ENCODE measurements at regions not wholly inside any gene's neighbourhood (a gene's known extent, or its start where the extent isn't known, plus 50 kb on each side); places are given as distances from the start of the nearest gene placed in this dataset.

DNA sequence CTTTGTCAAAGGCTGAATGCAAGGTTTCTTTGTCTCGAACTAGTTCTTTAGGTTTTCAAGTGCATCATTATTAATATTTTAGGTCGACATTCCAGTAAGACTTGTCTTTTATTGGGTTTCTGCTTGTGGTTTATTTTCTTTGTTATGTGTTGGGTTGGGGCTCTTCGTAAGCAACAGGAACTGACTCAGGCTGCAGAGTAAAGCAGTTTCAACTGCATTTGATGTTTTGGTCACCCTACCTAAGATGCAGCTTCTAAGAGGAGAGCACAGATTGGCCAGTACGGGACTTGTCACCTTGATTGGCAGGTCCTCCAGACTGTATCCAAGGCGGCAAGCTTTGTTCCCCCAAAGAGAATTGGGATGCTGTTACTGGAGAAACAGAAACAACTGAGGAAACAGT lies 149.5 kb upstream of the SULF2 start:
- H3K4me3 ChIP-seq (ENCODE audit: low read depth, low read length), result no peak overlapping the region
- TF ChIP-seq, protein P1, sequence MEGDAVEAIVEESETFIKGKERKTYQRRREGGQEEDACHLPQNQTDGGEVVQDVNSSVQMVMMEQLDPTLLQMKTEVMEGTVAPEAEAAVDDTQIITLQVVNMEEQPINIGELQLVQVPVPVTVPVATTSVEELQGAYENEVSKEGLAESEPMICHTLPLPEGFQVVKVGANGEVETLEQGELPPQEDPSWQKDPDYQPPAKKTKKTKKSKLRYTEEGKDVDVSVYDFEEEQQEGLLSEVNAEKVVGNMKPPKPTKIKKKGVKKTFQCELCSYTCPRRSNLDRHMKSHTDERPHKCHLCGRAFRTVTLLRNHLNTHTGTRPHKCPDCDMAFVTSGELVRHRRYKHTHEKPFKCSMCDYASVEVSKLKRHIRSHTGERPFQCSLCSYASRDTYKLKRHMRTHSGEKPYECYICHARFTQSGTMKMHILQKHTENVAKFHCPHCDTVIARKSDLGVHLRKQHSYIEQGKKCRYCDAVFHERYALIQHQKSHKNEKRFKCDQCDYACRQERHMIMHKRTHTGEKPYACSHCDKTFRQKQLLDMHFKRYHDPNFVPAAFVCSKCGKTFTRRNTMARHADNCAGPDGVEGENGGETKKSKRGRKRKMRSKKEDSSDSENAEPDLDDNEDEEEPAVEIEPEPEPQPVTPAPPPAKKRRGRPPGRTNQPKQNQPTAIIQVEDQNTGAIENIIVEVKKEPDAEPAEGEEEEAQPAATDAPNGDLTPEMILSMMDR (IDR thresholded peaks at IDR 0.05; ENCODE audit: insufficient read depth, low read length), result no peak
- no peak for DNase-seq (ENCODE audit: low read depth)

DNA sequence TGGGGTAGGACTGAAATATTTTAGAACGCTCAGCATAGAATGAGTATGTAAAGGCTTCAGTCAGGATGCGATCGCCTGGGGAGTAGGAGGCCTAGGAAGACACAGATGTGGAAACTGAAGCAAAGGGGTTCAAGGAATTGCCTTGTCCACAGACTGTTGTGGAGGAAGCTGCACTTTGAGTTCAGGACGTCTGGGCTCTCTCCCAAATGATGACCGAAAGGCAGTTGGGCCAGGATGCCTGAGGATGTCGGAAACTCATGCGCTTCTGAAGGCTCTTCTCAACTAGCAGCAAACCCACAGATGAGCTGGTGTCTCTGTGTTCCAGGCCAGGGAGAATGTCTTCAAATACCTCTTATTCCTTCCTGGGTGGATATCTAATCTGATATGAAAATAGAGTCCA lies 146.2 kb upstream of the SULF2 start:
- no peak overlapping the region for H3K4me3 ChIP-seq (ENCODE audit: low read depth, low read length)
- DNase-seq (ENCODE audit: low read depth), result no peak
- TF ChIP-seq, protein P1 (IDR thresholded peaks at IDR 0.05; ENCODE audit: insufficient read depth, low read length), result no peak

DNA sequence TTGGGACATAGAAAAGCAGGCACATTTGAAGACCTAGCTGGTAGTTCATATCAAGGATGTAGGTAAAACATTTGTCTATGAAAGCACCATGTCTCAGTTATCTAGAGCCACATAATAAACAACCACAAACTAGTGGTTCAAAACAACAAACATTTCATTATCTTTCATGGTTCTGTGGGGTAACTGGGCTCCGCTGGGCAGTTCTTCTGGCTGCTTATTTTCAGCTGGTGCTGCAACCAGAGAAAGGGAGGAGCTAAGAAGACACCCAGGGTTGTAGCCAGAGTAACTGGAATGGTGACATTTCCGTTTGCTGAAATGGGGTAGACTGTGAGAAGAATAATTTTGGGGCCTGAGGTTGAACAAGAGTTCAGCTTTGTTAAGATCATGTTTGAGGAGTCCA lies 145.7 kb upstream of the SULF2 start:
- DNase-seq (ENCODE audit: low read depth), result no peak
- H3K4me3 ChIP-seq (ENCODE audit: low read depth, low read length), result no peak overlapping the region
- TF ChIP-seq, protein P1 (IDR thresholded peaks at IDR 0.05; ENCODE audit: insufficient read depth, low read length), result no peak

DNA sequence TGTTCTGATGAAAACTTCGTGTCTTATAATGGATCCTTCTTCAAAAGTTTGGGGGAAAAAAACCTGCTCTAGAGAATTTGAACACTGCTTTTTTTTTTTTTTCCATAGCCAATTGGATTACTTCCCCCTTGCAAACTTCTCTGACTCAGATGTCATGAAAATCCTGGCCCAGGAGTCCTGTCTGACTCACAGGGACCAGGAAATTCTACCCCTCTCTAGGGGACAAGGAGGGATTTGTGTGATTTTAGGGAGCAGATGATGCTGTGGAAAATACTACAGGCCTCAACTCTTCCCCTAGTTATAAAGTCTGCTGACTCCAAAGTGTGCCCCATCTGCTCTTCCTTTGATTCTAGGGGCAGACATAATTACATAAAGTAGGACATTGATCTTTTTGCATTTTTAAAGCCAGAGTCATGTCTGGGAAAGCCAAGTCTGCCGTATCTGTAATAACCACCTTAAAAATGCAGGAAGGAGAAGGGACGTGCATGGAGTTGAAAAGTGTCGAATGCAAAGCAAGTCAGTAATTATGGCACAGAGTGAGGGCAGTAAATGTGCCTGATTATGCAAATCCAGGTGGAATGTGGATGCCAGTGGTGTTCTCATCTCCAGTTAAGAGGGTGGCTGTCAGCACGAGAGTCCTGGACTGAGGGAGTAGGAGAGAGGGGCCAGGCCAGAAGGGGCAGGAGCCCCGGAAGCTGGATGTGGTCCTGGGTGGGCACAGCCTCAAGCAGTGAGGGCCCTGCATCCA lies 144.3 kb upstream of the SULF2 start:
- H3K4me3 ChIP-seq (ENCODE audit: low read depth, low read length), result no peak overlapping the region
- TF ChIP-seq, protein P1 (IDR thresholded peaks at IDR 0.05; ENCODE audit: insufficient read depth, low read length), result no peak
- DNase-seq (ENCODE audit: low read depth), result peak; percentile 75

DNA sequence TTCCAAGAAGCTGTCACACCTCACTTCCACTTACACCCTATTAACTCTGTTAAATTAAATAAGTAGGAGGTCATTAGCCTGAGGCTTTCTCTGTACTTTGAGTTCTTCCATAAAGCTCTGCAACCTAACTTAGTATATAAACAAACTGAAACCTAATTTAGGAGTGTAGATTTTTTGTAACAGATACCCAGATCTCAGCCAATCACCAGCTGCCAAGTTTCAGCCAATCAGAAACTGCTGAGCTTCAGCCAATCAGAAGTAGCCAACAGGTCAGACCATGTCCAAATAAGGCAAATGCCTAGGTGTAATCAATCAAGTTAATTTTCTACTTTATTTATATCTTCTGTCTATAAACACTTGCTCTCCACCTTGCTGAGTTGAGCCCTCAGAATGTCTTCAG lies 142.7 kb upstream of the SULF2 start:
- TF ChIP-seq, protein P1 (IDR thresholded peaks at IDR 0.05; ENCODE audit: insufficient read depth, low read length), result no peak
- H3K4me3 ChIP-seq (ENCODE audit: low read depth, low read length), result no peak overlapping the region
- no peak for DNase-seq (ENCODE audit: low read depth)

DNA sequence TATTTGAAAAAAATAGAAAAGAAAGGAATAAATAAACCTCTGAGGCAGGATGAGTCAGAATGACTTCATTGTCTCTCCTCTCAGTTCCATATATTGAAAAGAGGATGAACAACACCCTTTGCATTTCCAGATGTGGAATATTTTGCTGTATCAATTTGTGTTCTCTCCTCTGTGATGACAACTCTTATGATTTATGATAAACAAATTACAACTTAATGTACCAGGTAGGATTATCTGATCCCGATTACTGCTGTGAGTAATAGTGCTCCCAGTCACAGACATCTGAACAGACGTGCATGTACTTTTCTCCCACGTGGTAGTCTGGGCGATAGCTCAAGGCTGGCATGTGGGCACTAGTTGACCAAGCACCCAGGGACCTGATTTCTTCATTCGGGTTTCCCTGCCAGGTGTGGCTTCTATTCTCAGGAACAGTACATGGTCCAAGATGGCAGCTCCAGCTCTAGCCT lies 142.1 kb upstream of the SULF2 start:
- TF ChIP-seq, protein P1 (IDR thresholded peaks at IDR 0.05; ENCODE audit: insufficient read depth, low read length), result no peak
- DNase-seq (ENCODE audit: low read depth), result peak; percentile 4

DNA sequence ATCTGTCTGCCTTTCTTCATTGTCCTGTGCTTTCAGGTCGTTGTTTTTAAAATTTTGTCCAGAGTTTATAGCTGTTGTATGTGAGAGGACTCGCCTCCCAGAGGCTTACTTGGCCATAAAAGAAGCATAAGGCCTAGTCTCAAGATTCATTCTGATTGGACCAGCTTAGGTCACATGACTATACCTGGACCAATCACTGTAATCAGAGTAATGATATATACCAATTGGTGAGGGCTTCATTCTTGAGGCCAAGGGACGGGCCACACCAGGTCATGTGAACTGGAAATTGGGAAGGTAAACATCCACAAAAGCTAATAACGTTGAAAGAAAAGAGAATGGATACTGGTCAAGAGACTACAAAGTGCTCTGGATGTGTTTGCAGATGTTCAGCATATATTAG lies 141.4 kb upstream of the SULF2 start:
- TF ChIP-seq, protein P1 (IDR thresholded peaks at IDR 0.05; ENCODE audit: insufficient read depth, low read length), result no peak
- DNase-seq (ENCODE audit: low read depth), result no peak
- H3K4me3 ChIP-seq (ENCODE audit: low read depth, low read length), result no peak overlapping the region

More for the DNA sequence above, 142.1 kb upstream of the SULF2 start:
- H3K4me3 ChIP-seq (ENCODE audit: low read depth, low read length), result no peak overlapping the region
